HG03378 (cell line): ENCODE measurements at regions not wholly inside any gene's neighbourhood (a gene's known extent, or its start where the extent isn't known, plus 50 kb on each side); places are given as distances from the start of the nearest gene placed in this dataset.
"Not testable (repeated sequence)": the region's sequence is repeated elsewhere in the genome, so short reads cannot be mapped to it uniquely, and the experiment has no call there.

Experiments used
- ATAC-seq: cut with Tn5 transposase; IDR thresholded peaks from one replicate; pipeline ENCODE4 v1.9.1; 2021; ENCODE audit warnings: mild to moderate bottlenecking, moderate library complexity; ENCODE audit not compliant: unreplicated experiment

- ATAC-seq = no peak
Observed at GRCh38 chr14:25444381-25444780, 394.4 kb upstream of the STXBP6 start.

GRCh38 chr14:25440382-25440781 lies 390.4 kb upstream of the STXBP6 start:
- not testable (repeated sequence) for ATAC-seq

- no peak for ATAC-seq
Observed at GRCh38 chr14:25436906-25437305, 387.0 kb upstream of the STXBP6 start.

GRCh38 chr14:25436288-25436875 lies 386.4 kb upstream of the STXBP6 start:
- ATAC-seq = no peak

- no peak for ATAC-seq
Observed at GRCh38 chr14:25431211-25432076, 381.5 kb upstream of the STXBP6 start.

- no peak for ATAC-seq
Observed at GRCh38 chr14:25430808-25431207, 380.9 kb upstream of the STXBP6 start.

- ATAC-seq = no peak
Observed at GRCh38 chr14:25412998-25413397, 363.1 kb upstream of the STXBP6 start.

- ATAC-seq = no peak
Observed at GRCh38 chr14:25411781-25412757, 362.1 kb upstream of the STXBP6 start.

- peak; percentile 50 for ATAC-seq
Observed at GRCh38 chr14:25406818-25407217, 356.9 kb upstream of the STXBP6 start.

- ATAC-seq = peak; percentile 77
Observed at GRCh38 chr14:25400607-25401206, 350.8 kb upstream of the STXBP6 start.

- peak; percentile 66 for ATAC-seq
Observed at GRCh38 chr14:25396128-25396527, 346.2 kb upstream of the STXBP6 start.

- no peak for ATAC-seq
Observed at GRCh38 chr14:25394791-25395391, 344.9 kb upstream of the STXBP6 start.

GRCh38 chr14:25394356-25394755 lies 344.4 kb upstream of the STXBP6 start:
- no peak for ATAC-seq

GRCh38 chr14:25389948-25390347 lies 340.0 kb upstream of the STXBP6 start:
- no peak for ATAC-seq

GRCh38 chr14:25381498-25381897 lies 331.6 kb upstream of the STXBP6 start:
- no peak for ATAC-seq

- ATAC-seq = no peak
Observed at GRCh38 chr14:25375639-25376038, 325.7 kb upstream of the STXBP6 start.

GRCh38 chr14:25371068-25371467 lies 321.1 kb upstream of the STXBP6 start:
- no peak for ATAC-seq

- ATAC-seq = not testable (repeated sequence)
Observed at GRCh38 chr14:25370057-25370456, 320.1 kb upstream of the STXBP6 start.

- ATAC-seq = no peak
Observed at GRCh38 chr14:25358330-25358729, 308.4 kb upstream of the STXBP6 start.

GRCh38 chr14:25351269-25351668 lies 301.3 kb upstream of the STXBP6 start:
- no peak for ATAC-seq
